ENCODE measurements at regions not wholly inside any gene's neighbourhood (a gene's known extent, or its start where the extent isn't known, plus 50 kb on each side); places are given as distances from the start of the nearest gene placed in this dataset.
A peak's percentile ranks its signal among the peaks of the same experiment; 100 is the strongest.
"Not testable (repeated sequence)": the region's sequence is repeated elsewhere in the genome, so short reads cannot be mapped to it uniquely, and the experiment has no call there.

GRCh38 chr13:33415822-33416221 lies 130.3 kb upstream of the STARD13 start:
- Histone ChIP-seq H3K27ac (ENCODE audit: insufficient read depth, low read length) (no peak overlapping the region), H2BK15ac (ENCODE audit: low read depth, low read length) (no peak overlapping the region), H3K4me1 (ENCODE audit: control insufficient read depth, insufficient read depth, low read length) (no peaks in the 10 kb centered on the region), H3K36me3 (ENCODE audit: control insufficient read depth, insufficient read depth, low read length) (no peaks in the 10 kb centered on the region), H3K4me3 (ENCODE audit: insufficient read depth, low read depth, low read length) (no peak overlapping the region), H3K9ac (ENCODE audit: low read depth, low read length) (no peak overlapping the region), H2AK5ac (ENCODE audit: low read depth, low read length) (no peak overlapping the region), H2AFZ (replicated peaks; ENCODE audit: low read length, poor library complexity) (no peak overlapping the region), H3K79me1 (ENCODE audit: low read depth in 1 of 2, low read length in 2 of 2) (no peaks in the 10 kb centered on the region), H4K8ac (ENCODE audit: low read depth in 2 of 2, low read length in 2 of 2) (no peak overlapping the region), H3K4me2 (ENCODE audit: low read depth, low read length) (no peak overlapping the region), H3K4ac (ENCODE audit: low read depth, low read length) (no peak overlapping the region), H3K9me1 (ENCODE audit: insufficient read depth, low read length) (no peaks in the 10 kb centered on the region), H3K9me3 (ENCODE audit: control insufficient read depth, insufficient read depth, low read length) (no peaks in the 10 kb centered on the region), H3K14ac (replicated peaks; ENCODE audit: low read depth, low read length) (no peak overlapping the region), H3K56ac (ENCODE audit: extremely low read depth, insufficient read depth, low read length) (no peak overlapping the region), H3K18ac (ENCODE audit: low read depth, low read length) (no peak overlapping the region), H3K23ac (ENCODE audit: low read depth, low read length) (no peak overlapping the region), H4K91ac (ENCODE audit: insufficient read depth, low read depth, low read length) (no peak overlapping the region), H2BK5ac (ENCODE audit: low read depth, low read length, poor library complexity, severe bottlenecking) (no peak overlapping the region), H2AK9ac (replicated peaks; ENCODE audit: low read depth, low read length, poor library complexity) (no peak overlapping the region), H2BK120ac (ENCODE audit: low read depth, low read length) (no peak overlapping the region), H2BK20ac (ENCODE audit: low read depth, low read length) (no peak overlapping the region), H3K27me3 (ENCODE audit: control insufficient read depth, insufficient read depth, low read length) (no peaks in the 10 kb centered on the region), H4K5ac (ENCODE audit: low read depth, low read length) (no peak overlapping the region), H4K20me1 (ENCODE audit: insufficient read depth, low read length) (no peaks in the 10 kb centered on the region)
- no CpG with 5 or more reads among the region's 1 CpG for WGBS, 2 experiments (ENCODE audit: extremely low coverage in 2 of 2, insufficient read length in 1 of 2)
- TF ChIP-seq MAFK (IDR thresholded peaks at IDR 0.05; ENCODE audit: low read depth, low read length) = peak; percentile 54
- TF ChIP-seq USF2 (IDR thresholded peaks at IDR 0.05; ENCODE audit: low read depth, low read length) = no peak
- ChIA-PET POLR2A (ENCODE audit: unreplicated experiment) (no interaction called here), CTCF (interaction anchor here (1.2 to 1.3 kb wide), 2 partner anchors 10 to 32 kb away, joined by 4 to 5 read pairs; no protein-coding TSS in a partner anchor)
- BruUV-seq (replicated peaks) = no TSS peak
- in situ Hi-C loops (cut with MboI; ENCODE audit: low sequenced_read_pairs) (no loop called here), intact Hi-C loops (cut with micrococcal nuclease) (loop anchor here (1.0 kb wide), 1 partner anchor 39 kb away; no protein-coding TSS in a partner anchor), dilution Hi-C loops (cut with HindIII; ENCODE audit: low sequenced_read_pairs, unreplicated experiment) (no loop called here)
- DNase-seq (no peak), ATAC-seq (ENCODE audit: low read depth) (no peak)

DNA sequence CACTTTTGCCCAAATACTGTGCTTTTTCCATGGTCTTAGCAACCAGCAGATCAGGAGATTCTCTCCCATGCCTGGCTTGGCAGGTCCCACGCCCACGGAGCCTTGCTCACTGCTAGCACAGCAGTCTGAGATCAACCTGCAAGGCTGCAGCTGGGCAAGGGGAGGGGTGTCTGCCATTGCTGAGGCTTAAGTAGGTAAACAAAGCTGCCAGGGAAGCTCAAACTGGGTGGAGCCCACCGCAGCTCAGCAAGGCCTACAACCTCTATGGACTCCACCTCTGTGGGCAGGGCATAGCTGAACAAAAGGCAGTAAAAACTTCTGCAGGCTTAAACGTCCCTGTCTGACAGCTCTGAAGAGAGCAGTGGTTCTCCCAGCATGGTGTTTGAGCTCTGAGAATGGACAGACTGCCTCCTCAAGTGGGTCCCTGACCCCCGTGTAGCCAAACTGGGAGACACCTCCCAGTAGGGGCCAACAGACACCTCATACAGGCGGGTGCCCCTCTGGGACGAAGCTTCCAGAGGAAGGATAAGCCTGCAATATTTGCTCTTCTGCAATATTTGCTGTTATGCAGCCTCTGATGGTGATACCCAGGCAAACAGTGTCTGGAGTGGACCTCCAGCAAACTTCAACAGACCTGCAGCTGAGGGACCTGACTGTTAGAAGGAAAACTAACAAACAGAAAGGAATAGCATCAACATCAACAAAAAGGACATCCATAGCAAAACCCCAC lies 132.8 kb upstream of the STARD13 start:
- H4K20me1 ChIP-seq (ENCODE audit: insufficient read depth, low read length); H2AK9ac ChIP-seq (replicated peaks; ENCODE audit: low read depth, low read length, poor library complexity); H3K9me1 ChIP-seq (ENCODE audit: insufficient read depth, low read length); H3K9ac ChIP-seq (ENCODE audit: low read depth, low read length); H3K4ac ChIP-seq (ENCODE audit: low read depth, low read length); H3K18ac ChIP-seq (ENCODE audit: low read depth, low read length); H3K4me2 ChIP-seq (ENCODE audit: low read depth, low read length); H3K4me3 ChIP-seq (ENCODE audit: insufficient read depth, low read depth, low read length); ATAC-seq (ENCODE audit: low read depth); H3K14ac ChIP-seq (replicated peaks; ENCODE audit: low read depth, low read length); H3K56ac ChIP-seq (ENCODE audit: extremely low read depth, insufficient read depth, low read length); CTCF ChIA-PET; H2BK5ac ChIP-seq (ENCODE audit: low read depth, low read length, poor library complexity, severe bottlenecking); dilution Hi-C loops (cut with HindIII; ENCODE audit: low sequenced_read_pairs, unreplicated experiment); H2BK15ac ChIP-seq (ENCODE audit: low read depth, low read length); H3K36me3 ChIP-seq (ENCODE audit: control insufficient read depth, insufficient read depth, low read length); H3K79me1 ChIP-seq (ENCODE audit: low read depth in 1 of 2, low read length in 2 of 2); H3K4me1 ChIP-seq (ENCODE audit: control insufficient read depth, insufficient read depth, low read length); H4K5ac ChIP-seq (ENCODE audit: low read depth, low read length); in situ Hi-C loops (cut with MboI; ENCODE audit: low sequenced_read_pairs); H2BK20ac ChIP-seq (ENCODE audit: low read depth, low read length); BruUV-seq (replicated peaks); H2BK120ac ChIP-seq (ENCODE audit: low read depth, low read length); H3K23ac ChIP-seq (ENCODE audit: low read depth, low read length); H3K27me3 ChIP-seq (ENCODE audit: control insufficient read depth, insufficient read depth, low read length); POLR2A ChIA-PET (ENCODE audit: unreplicated experiment); H4K8ac ChIP-seq (ENCODE audit: low read depth in 2 of 2, low read length in 2 of 2); H2AFZ ChIP-seq (replicated peaks; ENCODE audit: low read length, poor library complexity); H3K9me3 ChIP-seq (ENCODE audit: control insufficient read depth, insufficient read depth, low read length); intact Hi-C loops (cut with micrococcal nuclease); H3K27ac ChIP-seq (ENCODE audit: insufficient read depth, low read length); H2AK5ac ChIP-seq (ENCODE audit: low read depth, low read length); H4K91ac ChIP-seq (ENCODE audit: insufficient read depth, low read depth, low read length): not testable (repeated sequence)
- peak; percentile 4 for DNase-seq
- WGBS, 2 experiments (ENCODE audit: extremely low coverage in 2 of 2, insufficient read length in 1 of 2) = 100% methylated on average over 1 of the region's 7 CpGs; no CpG with 5 or more reads in 1 of the 2 experiments

All from IMR-90 (cell line).